ENCODE measurements at regions not wholly inside any gene's neighbourhood (a gene's known extent, or its start where the extent isn't known, plus 50 kb on each side); places are given as distances from the start of the nearest gene placed in this dataset.

DNA sequence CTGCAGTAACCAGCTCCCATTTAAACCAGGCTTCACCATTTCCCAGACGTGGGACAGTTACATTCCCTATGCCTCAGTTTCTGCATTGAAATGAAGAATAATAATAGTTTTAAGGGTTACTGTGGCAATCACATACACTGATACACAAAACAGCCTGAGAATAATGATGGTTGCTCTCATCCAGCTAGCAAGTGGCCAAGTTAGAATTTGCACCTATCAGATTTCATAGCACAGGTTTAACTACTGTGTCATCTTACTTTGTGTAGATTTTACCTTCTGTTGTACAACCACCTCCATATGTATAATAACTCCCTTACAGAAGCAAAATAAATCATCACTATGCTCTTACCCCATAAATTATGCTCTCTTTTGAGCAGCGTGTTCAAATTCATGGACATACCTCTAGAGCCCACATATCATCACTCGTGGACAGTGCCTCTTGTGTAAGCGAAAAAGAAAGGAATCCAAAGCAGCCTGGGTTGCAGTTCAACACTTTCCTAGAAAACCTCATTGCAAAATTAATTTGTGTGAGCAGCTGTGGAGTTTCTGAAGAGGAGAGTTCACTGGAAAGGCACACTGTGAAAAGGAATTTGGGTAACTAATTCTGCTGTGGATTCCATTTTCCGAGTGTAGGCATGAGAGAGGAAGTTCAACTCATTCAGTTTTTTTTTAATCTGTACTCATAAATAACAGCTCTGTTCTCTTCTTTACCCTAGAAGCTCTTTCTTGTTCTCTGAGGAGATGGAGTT, 492.5 kb downstream of the ARL4A start:
- Mint-ChIP-seq H3K9me3 (no peaks in the 10 kb centered on the region), H3K4me1 (ENCODE audit: low read depth) (no peaks in the 10 kb centered on the region), H3K27me3 (peaks cover 2% of the 10 kb centered on the region), H3K4me3 (no peak overlapping the region), H3K27ac (no peak overlapping the region), H3K36me3 (ENCODE audit: low read depth) (no peaks in the 10 kb centered on the region)
- no peak for DNase-seq

DNA sequence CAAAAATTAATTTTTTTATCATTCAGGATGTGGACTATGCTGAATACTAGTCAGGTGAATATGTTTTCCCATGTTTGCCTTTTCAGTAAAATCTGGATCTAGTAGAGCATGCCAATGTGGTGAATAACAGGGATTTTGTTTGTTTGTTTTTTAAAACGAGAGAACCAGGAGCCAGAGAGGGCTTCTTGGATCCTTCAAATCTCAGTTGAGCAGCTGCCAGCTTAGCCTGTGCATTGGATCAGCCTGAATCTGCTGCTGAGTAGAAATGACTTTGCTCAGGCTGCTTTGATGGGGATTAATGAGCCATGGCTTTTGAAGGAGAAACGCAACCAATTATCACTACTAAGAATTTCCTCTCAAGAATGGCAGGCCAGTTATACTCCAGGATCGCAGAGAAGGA, 493.8 kb downstream of the ARL4A start:
- no peak for DNase-seq
- Mint-ChIP-seq H3K4me1 (ENCODE audit: low read depth) (no peaks in the 10 kb centered on the region), H3K36me3 (ENCODE audit: low read depth) (no peaks in the 10 kb centered on the region), H3K9me3 (no peaks in the 10 kb centered on the region), H3K27me3 (peaks cover 2% of the 10 kb centered on the region), H3K27ac (no peak overlapping the region), H3K4me3 (no peak overlapping the region)

DNA sequence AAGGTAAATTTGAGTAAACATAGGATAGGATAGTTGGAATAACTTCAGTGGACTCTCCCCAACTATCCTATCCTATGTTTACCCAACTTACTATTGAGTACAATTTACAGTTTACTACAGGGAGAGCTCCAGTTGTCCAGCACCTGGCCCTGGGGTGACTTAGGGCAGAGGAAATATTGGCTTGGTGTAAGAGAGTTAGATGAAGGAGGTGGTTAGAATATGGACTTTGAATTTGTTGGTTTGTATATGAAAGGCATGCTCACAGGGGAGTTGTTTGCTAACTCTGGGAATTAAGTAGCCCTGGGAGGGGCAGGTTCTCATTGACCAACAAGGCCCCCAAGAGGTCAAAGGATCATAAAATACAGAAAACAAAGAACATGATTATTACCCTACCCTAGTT, 497.7 kb downstream of the ARL4A start:
- Mint-ChIP-seq H3K9me3 (no peaks in the 10 kb centered on the region), H3K4me1 (ENCODE audit: low read depth) (no peaks in the 10 kb centered on the region), H3K27me3 (peaks cover 2% of the 10 kb centered on the region), H3K27ac (no peak overlapping the region), H3K4me3 (no peak overlapping the region), H3K36me3 (ENCODE audit: low read depth) (no peaks in the 10 kb centered on the region)
- DNase-seq: no peak

- DNase-seq: no peak
- Mint-ChIP-seq H3K36me3 (ENCODE audit: low read depth) (no peaks in the 10 kb centered on the region), H3K27me3 (peaks cover 2% of the 10 kb centered on the region), H3K9me3 (no peaks in the 10 kb centered on the region), H3K4me1 (ENCODE audit: low read depth) (no peaks in the 10 kb centered on the region), H3K27ac (no peak overlapping the region), H3K4me3 (no peak overlapping the region)
Measured at GRCh38 chr7:13188236-13188805, 500.9 kb downstream of the ARL4A start.

GRCh38 chr7:13188922-13189321, 501.5 kb downstream of the ARL4A start:
- H3K27ac Mint-ChIP-seq: no peak overlapping the region
- H3K27me3 Mint-ChIP-seq: peaks cover 2% of the 10 kb centered on the region
- H3K9me3 Mint-ChIP-seq: no peaks in the 10 kb centered on the region
- no peak for DNase-seq
- H3K4me3 Mint-ChIP-seq: no peak overlapping the region
- no peaks in the 10 kb centered on the region for H3K36me3 Mint-ChIP-seq (ENCODE audit: low read depth)
- H3K4me1 Mint-ChIP-seq (ENCODE audit: low read depth): no peaks in the 10 kb centered on the region

- no peak for DNase-seq
- Mint-ChIP-seq H3K27ac (no peak overlapping the region), H3K4me3 (no peak overlapping the region), H3K36me3 (ENCODE audit: low read depth) (no peaks in the 10 kb centered on the region), H3K9me3 (no peaks in the 10 kb centered on the region), H3K27me3 (peaks cover 2% of the 10 kb centered on the region), H3K4me1 (ENCODE audit: low read depth) (no peaks in the 10 kb centered on the region)
Measured at GRCh38 chr7:13189668-13190067, 502.2 kb downstream of the ARL4A start.

DNA sequence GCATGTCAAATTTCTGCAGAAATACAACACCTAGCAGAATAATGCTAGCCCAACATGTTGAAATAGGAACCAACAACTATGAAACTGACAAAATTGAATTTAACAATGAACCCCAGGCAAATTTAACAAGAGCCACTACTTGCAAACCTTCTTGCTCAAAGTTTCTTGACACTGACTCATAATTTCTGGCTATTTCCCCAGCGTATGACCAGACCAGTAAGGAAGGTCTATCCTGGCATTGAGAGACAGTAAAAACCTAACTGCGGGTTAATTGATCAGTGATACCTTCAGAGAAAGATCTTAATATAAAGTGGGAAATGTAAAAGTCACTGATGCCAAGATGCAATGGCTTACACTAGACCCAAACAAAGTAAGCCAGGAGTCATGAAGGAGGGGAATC, 510.1 kb downstream of the ARL4A start:
- H3K9me3 Mint-ChIP-seq: no peaks in the 10 kb centered on the region
- H3K27me3 Mint-ChIP-seq: peaks cover 4% of the 10 kb centered on the region
- no peaks in the 10 kb centered on the region for H3K36me3 Mint-ChIP-seq (ENCODE audit: low read depth)
- H3K27ac Mint-ChIP-seq: no peak overlapping the region
- H3K4me3 Mint-ChIP-seq: no peak overlapping the region
- H3K4me1 Mint-ChIP-seq (ENCODE audit: low read depth): no peaks in the 10 kb centered on the region
- DNase-seq: no peak

GRCh38 chr7:13198036-13198435, 510.6 kb downstream of the ARL4A start:
- no peaks in the 10 kb centered on the region for H3K9me3 Mint-ChIP-seq
- no peaks in the 10 kb centered on the region for H3K4me1 Mint-ChIP-seq (ENCODE audit: low read depth)
- no peak overlapping the region for H3K4me3 Mint-ChIP-seq
- no peaks in the 10 kb centered on the region for H3K36me3 Mint-ChIP-seq (ENCODE audit: low read depth)
- H3K27me3 Mint-ChIP-seq: peaks cover 4% of the 10 kb centered on the region
- H3K27ac Mint-ChIP-seq: no peak overlapping the region
- DNase-seq: no peak

DNA sequence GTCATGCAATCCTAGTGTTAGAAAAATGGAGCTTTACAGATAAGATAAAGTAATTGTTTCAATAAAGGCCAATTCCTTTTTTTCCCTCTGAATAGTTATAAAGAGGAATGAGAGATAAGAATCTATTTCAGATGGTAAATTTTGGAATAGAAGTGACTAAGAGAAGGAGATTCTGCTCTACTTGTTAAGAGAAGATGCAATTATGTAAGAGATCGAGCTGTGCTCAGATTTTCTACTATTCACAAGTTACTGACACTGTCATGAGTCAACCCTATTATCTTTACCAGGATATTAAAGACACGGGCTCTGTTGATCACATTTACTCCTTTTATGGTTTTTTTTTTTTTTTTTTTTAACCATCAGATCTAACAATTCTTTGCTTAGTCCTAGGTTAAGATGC, 511.3 kb downstream of the ARL4A start:
- Mint-ChIP-seq H3K9me3 (no peaks in the 10 kb centered on the region), H3K4me1 (ENCODE audit: low read depth) (no peaks in the 10 kb centered on the region), H3K4me3 (no peak overlapping the region), H3K27me3 (peaks cover 4% of the 10 kb centered on the region), H3K36me3 (ENCODE audit: low read depth) (no peaks in the 10 kb centered on the region), H3K27ac (no peak overlapping the region)
- no peak for DNase-seq

GRCh38 chr7:13201628-13202027, 514.2 kb downstream of the ARL4A start:
- Mint-ChIP-seq H3K36me3 (ENCODE audit: low read depth) (no peaks in the 10 kb centered on the region), H3K9me3 (no peaks in the 10 kb centered on the region), H3K27ac (no peak overlapping the region), H3K4me3 (no peak overlapping the region), H3K4me1 (ENCODE audit: low read depth) (no peaks in the 10 kb centered on the region), H3K27me3 (peaks cover 6% of the 10 kb centered on the region)
- no peak for DNase-seq

- H3K27ac Mint-ChIP-seq: no peak overlapping the region
- no peaks in the 10 kb centered on the region for H3K27me3 Mint-ChIP-seq
- no peak overlapping the region for H3K4me3 Mint-ChIP-seq
- no peaks in the 10 kb centered on the region for H3K9me3 Mint-ChIP-seq
- H3K36me3 Mint-ChIP-seq (ENCODE audit: low read depth): no peaks in the 10 kb centered on the region
- H3K4me1 Mint-ChIP-seq (ENCODE audit: low read depth): no peaks in the 10 kb centered on the region
- no peak for DNase-seq
Measured at GRCh38 chr7:13217768-13218167, 530.3 kb downstream of the ARL4A start.

DNA sequence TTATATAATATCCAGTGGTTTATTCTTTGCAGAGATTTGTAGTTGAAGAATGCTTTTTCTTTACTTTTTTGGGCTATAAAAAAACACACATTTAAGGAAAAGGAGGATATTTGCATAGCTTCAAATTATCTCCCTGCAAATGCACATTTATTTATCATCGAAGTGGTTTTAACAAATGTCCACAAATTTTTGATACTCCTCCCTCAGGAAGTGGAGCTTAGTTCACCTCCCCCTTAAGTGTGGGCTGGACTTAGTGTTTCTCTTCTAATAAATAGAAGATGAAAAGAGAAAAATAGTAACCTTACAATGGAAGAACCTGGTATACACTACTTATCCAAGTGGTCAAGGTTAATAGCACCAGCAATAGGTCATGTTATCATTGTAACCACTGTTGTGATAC, 537.6 kb downstream of the ARL4A start:
- H3K27ac Mint-ChIP-seq: no peak overlapping the region

GRCh38 chr7:13226385-13226784, 539.0 kb downstream of the ARL4A start:
- Mint-ChIP-seq H3K4me3 (no peak overlapping the region), H3K9me3 (no peaks in the 10 kb centered on the region), H3K4me1 (ENCODE audit: low read depth) (no peaks in the 10 kb centered on the region), H3K27ac (no peak overlapping the region), H3K36me3 (ENCODE audit: low read depth) (no peaks in the 10 kb centered on the region), H3K27me3 (no peaks in the 10 kb centered on the region)
- DNase-seq: no peak

More for the DNA sequence above, 537.6 kb downstream of the ARL4A start:
- no peak for DNase-seq
- Mint-ChIP-seq H3K4me3 (no peak overlapping the region), H3K9me3 (no peaks in the 10 kb centered on the region), H3K4me1 (ENCODE audit: low read depth) (no peaks in the 10 kb centered on the region), H3K27me3 (no peaks in the 10 kb centered on the region), H3K36me3 (ENCODE audit: low read depth) (no peaks in the 10 kb centered on the region)

- no peaks in the 10 kb centered on the region for H3K36me3 Mint-ChIP-seq (ENCODE audit: low read depth)
- H3K27ac Mint-ChIP-seq: no peak overlapping the region
- H3K9me3 Mint-ChIP-seq: no peaks in the 10 kb centered on the region
- no peak for DNase-seq
- no peak overlapping the region for H3K4me3 Mint-ChIP-seq
- H3K4me1 Mint-ChIP-seq (ENCODE audit: low read depth): no peaks in the 10 kb centered on the region
- peaks cover 6% of the 10 kb centered on the region for H3K27me3 Mint-ChIP-seq
Measured at GRCh38 chr7:13231216-13231615, 543.8 kb downstream of the ARL4A start.

- H3K9me3 Mint-ChIP-seq: no peaks in the 10 kb centered on the region
- no peak overlapping the region for H3K27ac Mint-ChIP-seq
- DNase-seq: no peak
- H3K4me1 Mint-ChIP-seq (ENCODE audit: low read depth): no peaks in the 10 kb centered on the region
- no peak overlapping the region for H3K4me3 Mint-ChIP-seq
- peaks cover 9% of the 10 kb centered on the region for H3K27me3 Mint-ChIP-seq
- H3K36me3 Mint-ChIP-seq (ENCODE audit: low read depth): no peaks in the 10 kb centered on the region
Measured at GRCh38 chr7:13235436-13235835, 548.0 kb downstream of the ARL4A start.

Data from activated T-cell treated with anti-CD3 and anti-CD28 coated beads, Interleukin-2, amount 50 U/mL, for 24 hours (primary cell).